Heart left ventricle (tissue), 16 donors: ENCODE measurements at regions not wholly inside any gene's neighbourhood (a gene's known extent, or its start where the extent isn't known, plus 50 kb on each side); places are given as distances from the start of the nearest gene placed in this dataset.

Experiments
- ATAC-seq, 4 donors: fragments of 200-7000 bp; cut with Tn5 transposase; one replicate each; pipeline ENCODE4 v1.9.1; 2020 to 2022; ENCODE audit warnings: moderate library complexity in 4 of 4, mild to moderate bottlenecking in 3 of 4, moderate number of reproducible peaks in 1 of 4
- DNase-seq, 5 donors: peaks; one replicate each; pipeline ENCODE4 v3.0.0-alpha.2; 2020
- H3K27ac ChIP-seq, 12 donors: fragments of 200-600 bp; sonication (generic) in 4 of 12; one replicate each; pipeline versions ENCODE4 v1.5.0 to v1.8.0; 2016 to 2022; ENCODE audit warnings: mild to moderate bottlenecking in 2 of 12
- H3K27me3 ChIP-seq, 9 donors: fragments of 200-600 bp; sonication (generic) in 2 of 9; one replicate each; pipeline versions ENCODE4 v1.5.1 to v1.8.0; 2016 to 2022; ENCODE audit warnings: mild to moderate bottlenecking in 3 of 9
- H3K36me3 ChIP-seq, 9 donors: fragments of 200-600 bp; sonication (generic) in 2 of 9; one replicate each; pipeline versions ENCODE4 v1.5.0 to v1.8.0; 2018 to 2022; ENCODE audit warnings: mild to moderate bottlenecking in 2 of 9
- H3K4me1 ChIP-seq, 12 donors: fragments of 200-600 bp; sonication (generic) in 4 of 12; one replicate each; pipeline versions ENCODE4 v1.5.0 to v1.8.0; 2016 to 2022; ENCODE audit warnings: mild to moderate bottlenecking in 3 of 12
- H3K4me3 ChIP-seq, 12 donors: fragments of 200-600 bp; sonication (generic) in 4 of 12; one replicate each; pipeline versions ENCODE4 v1.5.0 to v1.8.0; 2017 to 2022; ENCODE audit warnings: mild to moderate bottlenecking in 9 of 12, moderate library complexity in 4 of 12
- H3K9me3 ChIP-seq, 12 donors: fragments of 200-600 bp; sonication (generic) in 4 of 12; one replicate each; pipeline versions ENCODE4 v1.5.0 to v1.8.0; 2016 to 2022; ENCODE audit warnings: mild to moderate bottlenecking in 1 of 12
- CTCF ChIP-seq, 12 donors: fragments of 200-600 bp; sonication (generic) in 4 of 12; IDR thresholded peaks; one replicate each; pipeline versions ENCODE4 v1.5.0 to v1.8.0; 2018 to 2022; ENCODE audit warnings: antibody characterized with exemption in 12 of 12, mild to moderate bottlenecking in 5 of 12
- POLR2A ChIP-seq, 2 donors: fragments of 450-650 bp; IDR thresholded peaks; one replicate each; pipeline ENCODE4 v1.6.1; 2017; ENCODE audit warnings: antibody characterized with exemption in 2 of 2, mild to moderate bottlenecking in 2 of 2, moderate library complexity in 2 of 2
- WGBS, 4 donors: extraction: QIAGEN DNeasy Blood & Tissue Kit in 2 of 4; methylation state at CpG; one replicate each; pipeline versions ENCODE4 v1.1.5 to v1.1.7; 2013 to 2018; 5-methylcytosine and 5-hydroxymethylcytosine counted together
- intact Hi-C, 10 donors: fragments of 100-400 bp; cut with DNase I; formaldehyde crosslinking; loops; one replicate each; pipeline versions ENCODE4 v1.11.1 to v1.14.2; 2022
- donor health status: ischemic (EF 13 %, LVEDD 7.1; RV severe dilation, severe dysfunction).
- donor health status: healthy with polysubstance abuse.
- donor health status: DM: no; HTN: yes; CAD: no.
- donor health status: DM: no; HTN: no; CAD: no.
- donor health status: ischemic (EF 25% LVEDD 6.9; RV normal size, moderate dysfunction).
- donor health status: ischemic (EF 25% LVEDD 5.7; RV mildly dilated, moderate dysfunction).
- donor health status: healthy.
- donor health status: DM: yes; HTN: yes; CAD: no.
- donor health status: ischemic (EF 35%, LVEDD 5.7; RV mildly dilated, moderate dysfunction).
- donor health status: nonischemic (EF 11% LVEDD 7.7; RV severe dilation, severe dysfunction).
- donor health status: DM: yes; HTN: yes; CAD: no.
- donor health status: PGD.
- donor health status: ischemic (EF 29% LVEDD 5.4; RV normal size, mild dysfunction).
- donor health status: nonischemic (EF 23%, LVEDD 6.1; RV moderate dilation, normal function).

GRCh38 chr2:16314001-16314400 is 351.6 kb downstream of the CYRIA start:
- Histone ChIP-seq H3K4me3 (no peak overlapping the region), H3K27me3 (peaks cover 0 to 5% (median 0%) of the 10 kb centered on the region in 9 donors), H3K27ac (no peak overlapping the region), H3K4me1 (peaks cover 0 to 5% (median 0%) of the 10 kb centered on the region in 12 donors), H3K9me3 (no peaks in the 10 kb centered on the region), H3K36me3 (no peaks in the 10 kb centered on the region)
- WGBS, 4 donors: 87 to 93% (median 92%) methylated on average over 1 of the region's 1 CpG
- intact Hi-C loops: no loop called here
- no peak for TF ChIP-seq POLR2A (IDR thresholded peaks at IDR 0.05)
- TF ChIP-seq CTCF (IDR thresholded peaks at IDR 0.05): no peak
- DNase-seq (no peak), ATAC-seq (no peak)

GRCh38 chr2:16313235-16313975 is 352.2 kb downstream of the CYRIA start:
- Histone ChIP-seq H3K4me3 (no peak overlapping the region), H3K4me1 (peaks cover 0 to 5% (median 0%) of the 10 kb centered on the region in 12 donors), H3K9me3 (no peaks in the 10 kb centered on the region), H3K36me3 (no peaks in the 10 kb centered on the region), H3K27ac (no peak overlapping the region), H3K27me3 (peaks cover 0 to 5% (median 0%) of the 10 kb centered on the region in 9 donors)
- intact Hi-C loops: no loop called here
- ATAC-seq (no peak), DNase-seq (no peak)
- 91 to 94% (median 93%) methylated on average over 9 of the region's 9 CpGs for WGBS, 4 donors
- TF ChIP-seq CTCF (IDR thresholded peaks at IDR 0.05): no peak

- H3K4me3 ChIP-seq: no peak overlapping the region
- peaks cover 0 to 5% (median 0%) of the 10 kb centered on the region in 12 donors for H3K9me3 ChIP-seq
- H3K27ac ChIP-seq: no peak overlapping the region
- H3K4me1 ChIP-seq: peaks cover 0 to 5% (median 0%) of the 10 kb centered on the region in 12 donors
- DNase-seq: no peak
- peaks cover 0 to 11% (median 0%) of the 10 kb centered on the region in 9 donors for H3K27me3 ChIP-seq
- no peak for ATAC-seq
- 84 to 90% (median 86%) methylated on average over 2 of the region's 2 CpGs for WGBS, 4 donors
- no peaks in the 10 kb centered on the region for H3K36me3 ChIP-seq
- intact Hi-C loops: no loop called here
- TF ChIP-seq CTCF (IDR thresholded peaks at IDR 0.05) (no peak), POLR2A (IDR thresholded peaks at IDR 0.05) (no peak)
Observed at GRCh38 chr2:16312771-16313170, 352.9 kb downstream of the CYRIA start.

- H3K9me3 ChIP-seq: peaks cover 0 to 5% (median 0%) of the 10 kb centered on the region in 12 donors
- intact Hi-C loops: no loop called here
- no peak overlapping the region for H3K4me3 ChIP-seq
- ATAC-seq: no peak
- peaks cover 0 to 15% (median 0%) of the 10 kb centered on the region in 9 donors for H3K27me3 ChIP-seq
- DNase-seq: no peak
- 67 to 75% (median 73%) methylated on average over 8 of the region's 8 CpGs for WGBS, 4 donors
- no peak for TF ChIP-seq CTCF (IDR thresholded peaks at IDR 0.05)
- no peak for TF ChIP-seq POLR2A (IDR thresholded peaks at IDR 0.05)
- H3K27ac ChIP-seq: no peak overlapping the region
- no peaks in the 10 kb centered on the region for H3K36me3 ChIP-seq
- peaks cover 0 to 3% (median 0%) of the 10 kb centered on the region in 12 donors for H3K4me1 ChIP-seq
Observed at GRCh38 chr2:16311521-16312440, 353.9 kb downstream of the CYRIA start.
